Astrocyte (in vitro differentiated cells and primary cell): ENCODE measurements at regions not wholly inside any gene's neighbourhood (a gene's known extent, or its start where the extent isn't known, plus 50 kb on each side); places are given as distances from the start of the nearest gene placed in this dataset.

Experiments used
- DNase-seq: peaks from one replicate; pipeline ENCODE4 v3.0.0-alpha.2; 2010; ENCODE audit warnings: low read depth
- FAIRE-seq: peaks from 2 replicates; lab custom pipeline; 2011; peaks lifted over from hg19 to GRCh38; lab: Jason Lieb, UNC
- H2AFZ ChIP-seq: 2 replicates; pipeline ENCODE4 v1.6.0; 2012; ENCODE audit warnings: low read depth, low read length, inconsistent platforms
- H3K27ac ChIP-seq: 2 replicates; pipeline ENCODE4 v1.5.1; 2011; ENCODE audit warnings: low read depth, low read length, inconsistent platforms
- H3K27me3 ChIP-seq: 2 replicates; pipeline ENCODE4 v1.6.0; 2011; ENCODE audit warnings: low read length, inconsistent platforms; ENCODE audit not compliant: insufficient read depth
- H3K36me3 ChIP-seq: 2 replicates; pipeline ENCODE4 v1.5.1; 2011; ENCODE audit warnings: low read length, inconsistent platforms; ENCODE audit not compliant: insufficient read depth
- H3K4me1 ChIP-seq: 2 replicates; pipeline ENCODE4 v1.5.1; 2011; ENCODE audit warnings: low read length, inconsistent platforms; ENCODE audit not compliant: insufficient read depth
- H3K4me2 ChIP-seq: 2 replicates; pipeline ENCODE4 v1.6.0; 2012; ENCODE audit warnings: low read length, inconsistent platforms
- H3K4me3 ChIP-seq: 2 replicates; pipeline ENCODE4 v1.5.1; 2011; ENCODE audit warnings: low read depth, mild to moderate bottlenecking, low read length, inconsistent platforms; ENCODE audit not compliant: insufficient read depth
- H3K79me2 ChIP-seq: 2 replicates; pipeline ENCODE4 v1.6.0; 2012; ENCODE audit warnings: mild to moderate bottlenecking, low read length, inconsistent platforms; ENCODE audit not compliant: insufficient read depth
- H3K9ac ChIP-seq: 2 replicates; pipeline ENCODE4 v1.6.0; 2012; ENCODE audit warnings: mild to moderate bottlenecking, low read length, inconsistent platforms
- H3K9me3 ChIP-seq: 2 replicates; pipeline ENCODE4 v1.5.1; 2012; ENCODE audit warnings: low read depth, mild to moderate bottlenecking, low read length, inconsistent platforms; ENCODE audit not compliant: insufficient read depth
- H4K20me1 ChIP-seq: 2 replicates; pipeline ENCODE4 v1.6.0; 2012; ENCODE audit warnings: low read length, inconsistent platforms; ENCODE audit not compliant: insufficient read depth
- H3K27ac Mint-ChIP-seq: one replicate; pipeline ENCODE4 v1.8.0; 2021; ENCODE audit warnings: mild to moderate bottlenecking, mixed read lengths; ENCODE audit not compliant: unreplicated experiment
- H3K27me3 Mint-ChIP-seq: one replicate; pipeline ENCODE4 v1.8.0; 2021; ENCODE audit warnings: low read depth, mixed read lengths; ENCODE audit not compliant: unreplicated experiment
- H3K36me3 Mint-ChIP-seq: one replicate; pipeline ENCODE4 v1.8.0; 2021; ENCODE audit warnings: low read depth, mixed read lengths; ENCODE audit not compliant: unreplicated experiment
- H3K4me1 Mint-ChIP-seq: one replicate; pipeline ENCODE4 v1.8.0; 2021; ENCODE audit warnings: low read depth, mixed read lengths; ENCODE audit not compliant: unreplicated experiment
- H3K4me3 Mint-ChIP-seq: one replicate; pipeline ENCODE4 v1.8.0; 2021; ENCODE audit warnings: mild to moderate bottlenecking, moderate library complexity, mixed read lengths; ENCODE audit not compliant: unreplicated experiment
- H3K9me3 Mint-ChIP-seq: one replicate; pipeline ENCODE4 v1.8.0; 2021; ENCODE audit warnings: mild to moderate bottlenecking, mixed read lengths; ENCODE audit not compliant: unreplicated experiment
- CTCF ChIP-seq: IDR thresholded peaks from 2 replicates; pipeline ENCODE4 v1.5.1; 2011; ENCODE audit warnings: low read depth, mild to moderate bottlenecking, inconsistent platforms, low read length, moderate library complexity; ENCODE audit not compliant: insufficient read depth
- EZH2 ChIP-seq: IDR thresholded peaks from 2 replicates; pipeline ENCODE4 v1.6.1; 2012; ENCODE audit warnings: mild to moderate bottlenecking, low read length, inconsistent platforms; ENCODE audit not compliant: insufficient read depth

- no peak for DNase-seq
- Histone ChIP-seq H3K9me3 (no peaks in the 10 kb centered on the region), H3K36me3 (no peaks in the 10 kb centered on the region), H3K9ac (no peak overlapping the region), H3K79me2 (no peaks in the 10 kb centered on the region), H3K4me1 (no peaks in the 10 kb centered on the region), H3K4me3 (no peak overlapping the region), H3K4me2 (no peak overlapping the region), H3K27me3 (peaks cover 25% of the 10 kb centered on the region), H2AFZ (no peak overlapping the region), H4K20me1 (no peaks in the 10 kb centered on the region), H3K27ac (no peak overlapping the region)
- H3K4me3 Mint-ChIP-seq: no peak overlapping the region
- TF ChIP-seq CTCF (no peak), EZH2 (no peak)
- FAIRE-seq: no peak
- no peaks in the 10 kb centered on the region for H3K36me3 Mint-ChIP-seq
- H3K9me3 Mint-ChIP-seq: peaks cover 3% of the 10 kb centered on the region
- H3K27me3 Mint-ChIP-seq: peaks cover 60% of the 10 kb centered on the region
- H3K27ac Mint-ChIP-seq: no peak overlapping the region
- peaks cover 4% of the 10 kb centered on the region for H3K4me1 Mint-ChIP-seq
Observed at GRCh38 chr17:77608431-77608830, 350.1 kb upstream of the TNRC6C start.

GRCh38 chr17:77609553-77610517 is 348.7 kb upstream of the TNRC6C start:
- no peak overlapping the region for H2AFZ ChIP-seq
- Mint-ChIP-seq H3K4me1 (peaks cover 2% of the 10 kb centered on the region), H3K27ac (no peak overlapping the region), H3K9me3 (peaks cover 3% of the 10 kb centered on the region), H3K4me3 (no peak overlapping the region), H3K27me3 (peaks cover 63% of the 10 kb centered on the region), H3K36me3 (no peaks in the 10 kb centered on the region)
- no peaks in the 10 kb centered on the region for H3K36me3 ChIP-seq
- H3K4me3 ChIP-seq: no peak overlapping the region
- no peaks in the 10 kb centered on the region for H4K20me1 ChIP-seq
- no peaks in the 10 kb centered on the region for H3K4me1 ChIP-seq
- DNase-seq (no peak), FAIRE-seq (no peak)
- no peak overlapping the region for H3K27ac ChIP-seq
- H3K79me2 ChIP-seq: no peaks in the 10 kb centered on the region
- TF ChIP-seq CTCF (no peak), EZH2 (no peak)
- H3K9ac ChIP-seq: no peak overlapping the region
- no peak overlapping the region for H3K4me2 ChIP-seq
- H3K27me3 ChIP-seq: peaks cover 25% of the 10 kb centered on the region
- H3K9me3 ChIP-seq: no peaks in the 10 kb centered on the region

- no peak for TF ChIP-seq EZH2
- TF ChIP-seq CTCF: no peak
- FAIRE-seq: no peak
- Mint-ChIP-seq H3K4me3 (no peak overlapping the region), H3K27ac (no peak overlapping the region), H3K4me1 (peaks cover 2% of the 10 kb centered on the region), H3K9me3 (peaks cover 3% of the 10 kb centered on the region), H3K27me3 (peaks cover 61% of the 10 kb centered on the region), H3K36me3 (no peaks in the 10 kb centered on the region)
- H3K4me3 ChIP-seq: no peak overlapping the region
- DNase-seq: no peak
- no peaks in the 10 kb centered on the region for H3K9me3 ChIP-seq
- peaks cover 25% of the 10 kb centered on the region for H3K27me3 ChIP-seq
- no peaks in the 10 kb centered on the region for H3K36me3 ChIP-seq
- no peaks in the 10 kb centered on the region for H3K79me2 ChIP-seq
- no peak overlapping the region for H3K9ac ChIP-seq
- H3K4me1 ChIP-seq: peaks cover 2% of the 10 kb centered on the region
- H4K20me1 ChIP-seq: no peaks in the 10 kb centered on the region
- H3K4me2 ChIP-seq: no peak overlapping the region
- no peak overlapping the region for H2AFZ ChIP-seq
- H3K27ac ChIP-seq: no peak overlapping the region
Observed at GRCh38 chr17:77610518-77610893, 348.0 kb upstream of the TNRC6C start.
